T-helper 1 cell (primary cell): ENCODE measurements at regions not wholly inside any gene's neighbourhood (a gene's known extent, or its start where the extent isn't known, plus 50 kb on each side); places are given as distances from the start of the nearest gene placed in this dataset.

Experiments
- DNase-seq, 5 donors: peaks; one replicate each; pipeline ENCODE4 v3.0.0-alpha.2; 2012 to 2020

GRCh38 chr13:52975969-52976368 lies 52.6 kb upstream of the OLFM4 start:
- no peak for DNase-seq

- DNase-seq, result no peak
Observed at GRCh38 chr13:52975161-52975560, 53.5 kb upstream of the OLFM4 start.

- DNase-seq, result no peak
Observed at GRCh38 chr13:52974711-52975110, 53.9 kb upstream of the OLFM4 start.

- DNase-seq, result no peak
Observed at GRCh38 chr13:52969373-52969772, 59.2 kb upstream of the OLFM4 start.

GRCh38 chr13:52968074-52968700 lies 60.4 kb upstream of the OLFM4 start:
- DNase-seq, result peak in 4 of 5 donors; percentile 26 to 50 (median 41)

GRCh38 chr13:52961987-52962386 lies 66.6 kb upstream of the OLFM4 start:
- no peak for DNase-seq

- DNase-seq, result peak in 1 of 5 donors; percentile 2
Observed at GRCh38 chr13:52961256-52961910, 67.2 kb upstream of the OLFM4 start.

- no peak for DNase-seq
Observed at GRCh38 chr13:52955472-52955874, 73.1 kb upstream of the OLFM4 start.

- DNase-seq, result no peak
Observed at GRCh38 chr13:52954838-52955237, 73.8 kb upstream of the OLFM4 start.

- no peak for DNase-seq
Observed at GRCh38 chr13:52950436-52950956, 78.1 kb upstream of the OLFM4 start.

- no peak for DNase-seq
Observed at GRCh38 chr13:52949742-52950141, 78.9 kb upstream of the OLFM4 start.

GRCh38 chr13:52949044-52949443 lies 79.6 kb upstream of the OLFM4 start:
- DNase-seq, result no peak

- DNase-seq, result no peak
Observed at GRCh38 chr13:52947921-52948373, 80.7 kb upstream of the OLFM4 start.

GRCh38 chr13:52945348-52945747 lies 83.3 kb upstream of the OLFM4 start:
- no peak for DNase-seq

GRCh38 chr13:52944697-52945096 lies 83.9 kb upstream of the OLFM4 start:
- no peak for DNase-seq

- no peak for DNase-seq
Observed at GRCh38 chr13:52938065-52938464, 89.6 kb upstream of the PCDH8 start.

- no peak for DNase-seq
Observed at GRCh38 chr13:52936806-52937205, 88.4 kb upstream of the PCDH8 start.

- DNase-seq, result no peak
Observed at GRCh38 chr13:52934258-52934657, 85.8 kb upstream of the PCDH8 start.

GRCh38 chr13:52933547-52934210 lies 85.2 kb upstream of the PCDH8 start:
- no peak for DNase-seq

GRCh38 chr13:52933099-52933498 lies 84.7 kb upstream of the PCDH8 start:
- no peak for DNase-seq

GRCh38 chr13:52932649-52933048 lies 84.2 kb upstream of the PCDH8 start:
- no peak for DNase-seq

GRCh38 chr13:52931539-52932431 lies 83.3 kb upstream of the PCDH8 start:
- DNase-seq, result no peak

GRCh38 chr13:52931131-52931530 lies 82.7 kb upstream of the PCDH8 start:
- no peak for DNase-seq
